ENCODE measurements at regions not wholly inside any gene's neighbourhood (a gene's known extent, or its start where the extent isn't known, plus 50 kb on each side); places are given as distances from the start of the nearest gene placed in this dataset.
"Not testable (repeated sequence)": the region's sequence is repeated elsewhere in the genome, so short reads cannot be mapped to it uniquely, and the experiment has no call there.

GRCh38 chrX:150167482-150168324, 195.4 kb upstream of the MAMLD1 start:
- no peak for DNase-seq

GRCh38 chrX:150182161-150182560, 181.0 kb upstream of the MAMLD1 start:
- DNase-seq = no peak

- no peak for DNase-seq
These were observed 178.6 kb upstream of the MAMLD1 start for GRCh38 chrX:150184491-150184890.

- DNase-seq = no peak
These were observed 177.4 kb upstream of the MAMLD1 start for GRCh38 chrX:150185766-150186165.

GRCh38 chrX:150192816-150193215, 170.3 kb upstream of the MAMLD1 start:
- no peak for DNase-seq

- DNase-seq = no peak
These were observed 166.8 kb upstream of the MAMLD1 start for GRCh38 chrX:150196285-150196684.

- no peak for DNase-seq
These were observed 165.7 kb upstream of the MAMLD1 start for GRCh38 chrX:150197388-150197787.

GRCh38 chrX:150198776-150199175, 164.3 kb upstream of the MAMLD1 start:
- DNase-seq = no peak

GRCh38 chrX:150199181-150199580, 163.9 kb upstream of the MAMLD1 start:
- no peak for DNase-seq

GRCh38 chrX:150199803-150200202, 163.3 kb upstream of the MAMLD1 start:
- DNase-seq = no peak

- no peak for DNase-seq
These were observed 162.8 kb upstream of the MAMLD1 start for GRCh38 chrX:150200361-150200760.

- peak; percentile 7 for DNase-seq
These were observed 162.3 kb upstream of the MAMLD1 start for GRCh38 chrX:150200820-150201287.

GRCh38 chrX:150201391-150201790, 161.7 kb upstream of the MAMLD1 start:
- no peak for DNase-seq

GRCh38 chrX:150201841-150202240, 161.3 kb upstream of the MAMLD1 start:
- no peak for DNase-seq

- DNase-seq = no peak
These were observed 160.4 kb upstream of the MAMLD1 start for GRCh38 chrX:150202641-150203247.

GRCh38 chrX:150203248-150203645, 159.9 kb upstream of the MAMLD1 start:
- no peak for DNase-seq

- DNase-seq = no peak
These were observed 158.1 kb upstream of the MAMLD1 start for GRCh38 chrX:150205011-150205410.

- DNase-seq = no peak
These were observed 155.4 kb upstream of the MAMLD1 start for GRCh38 chrX:150207733-150208132.

GRCh38 chrX:150211988-150212387, 151.1 kb upstream of the MAMLD1 start:
- DNase-seq = no peak

GRCh38 chrX:150212672-150213480, 150.2 kb upstream of the MAMLD1 start:
- no peak for DNase-seq

GRCh38 chrX:150213481-150214030, 149.6 kb upstream of the MAMLD1 start:
- DNase-seq = no peak

- DNase-seq = not testable (repeated sequence)
These were observed 147.1 kb upstream of the MAMLD1 start for GRCh38 chrX:150216000-150216399.

GRCh38 chrX:150216716-150217115, 146.4 kb upstream of the MAMLD1 start:
- no peak for DNase-seq
